ENCODE measurements at regions not wholly inside any gene's neighbourhood (a gene's known extent, or its start where the extent isn't known, plus 50 kb on each side); places are given as distances from the start of the nearest gene placed in this dataset.

DNA sequence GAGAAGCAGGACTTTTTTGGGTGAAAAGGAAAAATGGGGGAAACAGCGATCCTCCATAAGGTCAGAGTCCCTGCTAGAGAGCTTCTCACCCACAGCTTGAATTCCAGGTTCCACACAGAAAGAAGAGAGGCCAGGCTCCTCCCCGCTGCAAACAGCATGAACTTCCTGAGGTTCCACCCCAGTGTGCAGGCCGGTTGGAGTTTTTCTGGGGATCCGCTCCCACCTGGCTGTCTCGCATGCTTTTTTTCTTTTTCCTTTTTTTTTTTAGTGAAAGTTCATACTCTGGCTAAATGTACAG, 595.1 kb upstream of the ZP4 start:
- no peaks in the 10 kb centered on the region for H3K4me1 Mint-ChIP-seq
- no peaks in the 10 kb centered on the region for H3K27me3 Mint-ChIP-seq
- no peak for ATAC-seq (replicated peaks)
- H3K9me3 Mint-ChIP-seq = no peaks in the 10 kb centered on the region
- no peak overlapping the region for H3K27ac Mint-ChIP-seq
- H3K36me3 Mint-ChIP-seq (ENCODE audit: low read depth) = no peaks in the 10 kb centered on the region
- no peak overlapping the region for H3K4me3 Mint-ChIP-seq

DNA sequence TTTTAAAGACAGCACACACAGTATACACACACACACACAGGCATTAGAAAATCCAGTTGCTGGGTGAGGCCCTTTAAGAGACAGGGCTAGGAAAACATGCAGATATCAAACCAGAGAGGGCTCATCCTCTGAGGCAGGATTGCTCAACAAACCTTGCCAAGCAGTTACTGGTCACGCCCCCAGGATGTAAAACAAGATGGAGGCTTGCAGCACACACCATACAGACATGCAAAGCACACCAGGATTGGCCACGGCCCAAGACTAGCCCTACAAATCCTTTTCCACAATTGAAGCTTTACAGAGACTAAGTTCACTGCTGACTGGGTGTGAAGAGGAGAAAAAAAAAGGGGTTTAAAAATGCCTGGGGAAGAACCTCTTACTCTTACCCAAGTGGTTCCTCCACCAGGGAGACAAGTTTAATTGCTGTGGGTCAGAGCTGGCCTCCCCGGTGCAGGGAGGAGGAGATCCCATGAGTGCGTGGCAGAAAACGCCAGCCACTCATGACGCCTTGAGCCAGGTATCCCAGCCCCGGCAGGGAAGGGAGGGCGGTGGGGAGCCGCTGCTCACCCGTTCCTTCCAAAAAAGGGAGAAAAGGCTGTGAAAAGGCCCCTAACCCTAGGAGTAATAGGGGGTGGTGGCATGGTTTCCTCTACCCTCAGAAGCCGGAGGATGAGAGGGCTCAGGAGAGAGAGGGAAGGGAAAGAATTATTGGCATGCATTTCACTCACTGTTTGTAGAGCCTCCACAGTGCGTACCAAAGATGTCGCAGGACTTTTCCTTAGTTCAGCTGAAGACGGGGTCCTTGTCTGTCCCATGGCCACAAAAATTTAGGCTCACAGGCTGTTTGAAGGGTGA, 594.6 kb upstream of the ZP4 start:
- Mint-ChIP-seq H3K36me3 (ENCODE audit: low read depth) (no peaks in the 10 kb centered on the region), H3K27me3 (no peaks in the 10 kb centered on the region), H3K27ac (no peak overlapping the region), H3K4me3 (no peak overlapping the region), H3K9me3 (no peaks in the 10 kb centered on the region), H3K4me1 (no peaks in the 10 kb centered on the region)
- no peak for ATAC-seq (replicated peaks)

- no peaks in the 10 kb centered on the region for H3K9me3 Mint-ChIP-seq
- no peaks in the 10 kb centered on the region for H3K4me1 Mint-ChIP-seq
- H3K36me3 Mint-ChIP-seq (ENCODE audit: low read depth) = no peaks in the 10 kb centered on the region
- ATAC-seq (replicated peaks) = no peak
- no peak overlapping the region for H3K4me3 Mint-ChIP-seq
- no peaks in the 10 kb centered on the region for H3K27me3 Mint-ChIP-seq
- H3K27ac Mint-ChIP-seq = no peak overlapping the region
Measured at GRCh38 chr1:238484121-238484520, 593.4 kb upstream of the ZP4 start.

DNA sequence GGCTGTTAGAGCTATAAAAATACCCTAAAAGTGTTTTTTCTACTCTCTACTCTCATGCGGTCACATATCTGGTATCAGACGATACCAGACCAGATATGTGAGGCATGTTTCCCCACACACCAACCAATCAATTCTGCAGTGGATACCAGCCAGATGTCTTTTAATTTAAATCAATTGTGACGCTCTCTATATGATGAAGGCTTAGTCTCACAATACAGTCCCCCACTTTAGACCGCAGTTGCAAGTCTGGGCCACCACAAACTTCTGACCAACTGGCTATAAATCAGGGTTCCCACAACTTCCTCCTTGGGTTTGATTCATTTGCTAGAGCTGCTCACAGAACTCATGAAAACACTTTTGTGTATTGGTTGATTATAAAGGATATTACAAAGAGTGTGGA, 586.1 kb upstream of the ZP4 start:
- H3K4me1 Mint-ChIP-seq = no peaks in the 10 kb centered on the region
- H3K9me3 Mint-ChIP-seq = no peaks in the 10 kb centered on the region
- no peaks in the 10 kb centered on the region for H3K36me3 Mint-ChIP-seq (ENCODE audit: low read depth)
- ATAC-seq (replicated peaks) = no peak
- no peak overlapping the region for H3K4me3 Mint-ChIP-seq
- no peak overlapping the region for H3K27ac Mint-ChIP-seq
- H3K27me3 Mint-ChIP-seq = no peaks in the 10 kb centered on the region

GRCh38 chr1:238475712-238476111, 585.0 kb upstream of the ZP4 start:
- Mint-ChIP-seq H3K27me3 (no peaks in the 10 kb centered on the region), H3K36me3 (ENCODE audit: low read depth) (no peaks in the 10 kb centered on the region), H3K9me3 (peaks cover 3% of the 10 kb centered on the region), H3K4me3 (no peak overlapping the region), H3K27ac (no peak overlapping the region), H3K4me1 (no peaks in the 10 kb centered on the region)
- no peak for ATAC-seq (replicated peaks)

DNA sequence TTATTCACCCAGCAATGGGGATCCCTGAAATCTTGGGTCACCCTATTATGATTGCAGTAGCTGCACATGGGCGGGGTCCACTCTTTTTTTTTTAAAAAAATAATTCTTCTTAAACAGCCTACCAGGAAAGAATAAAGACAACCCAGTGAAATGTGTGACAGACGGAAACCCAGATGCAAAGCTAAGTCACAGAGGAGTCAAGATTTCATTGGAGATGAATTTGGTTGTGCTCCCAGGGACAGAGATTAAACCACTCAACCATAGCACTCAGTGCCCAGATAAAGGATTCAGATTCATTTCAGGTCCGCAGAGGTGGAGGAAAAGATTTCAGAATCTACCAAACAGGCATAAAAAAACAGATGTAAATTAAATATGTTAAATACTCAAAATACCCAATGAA, 583.5 kb upstream of the ZP4 start:
- Mint-ChIP-seq H3K36me3 (ENCODE audit: low read depth) (no peaks in the 10 kb centered on the region), H3K27me3 (no peaks in the 10 kb centered on the region), H3K27ac (no peak overlapping the region), H3K4me3 (no peak overlapping the region), H3K4me1 (no peaks in the 10 kb centered on the region), H3K9me3 (peaks cover 3% of the 10 kb centered on the region)
- no peak for ATAC-seq (replicated peaks)

DNA sequence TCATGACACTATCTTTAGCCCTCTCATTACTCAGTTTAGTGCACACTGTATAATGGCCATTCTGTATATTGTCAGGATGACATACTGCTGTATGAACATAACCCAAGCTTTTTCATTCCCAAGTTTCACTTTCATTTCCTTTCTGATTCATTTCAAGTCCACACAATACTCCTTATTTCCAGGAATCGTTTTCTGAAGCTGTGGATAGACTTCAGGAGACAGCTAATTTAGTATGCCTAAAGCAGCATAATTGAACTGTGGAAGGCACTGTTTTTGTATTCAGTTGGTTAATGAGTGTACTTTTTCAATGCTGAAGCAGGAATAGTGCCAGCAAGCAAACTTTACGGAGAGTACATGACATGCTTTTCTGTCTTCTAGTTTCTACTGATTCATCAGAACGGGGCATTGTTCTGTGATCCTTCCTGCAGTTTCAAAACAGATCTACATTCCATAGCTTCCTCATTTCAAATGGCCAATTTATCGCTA, 578.5 kb upstream of the ZP4 start:
- Mint-ChIP-seq H3K4me3 (no peak overlapping the region), H3K4me1 (no peaks in the 10 kb centered on the region), H3K27me3 (no peaks in the 10 kb centered on the region), H3K36me3 (ENCODE audit: low read depth) (no peaks in the 10 kb centered on the region), H3K27ac (no peak overlapping the region), H3K9me3 (peaks cover 18% of the 10 kb centered on the region)
- no peak for ATAC-seq (replicated peaks)

GRCh38 chr1:238468068-238468467, 577.3 kb upstream of the ZP4 start:
- no peaks in the 10 kb centered on the region for H3K27me3 Mint-ChIP-seq
- no peak overlapping the region for H3K27ac Mint-ChIP-seq
- H3K4me3 Mint-ChIP-seq = no peak overlapping the region
- no peaks in the 10 kb centered on the region for H3K4me1 Mint-ChIP-seq
- H3K36me3 Mint-ChIP-seq (ENCODE audit: low read depth) = no peaks in the 10 kb centered on the region
- no peak for ATAC-seq (replicated peaks)
- H3K9me3 Mint-ChIP-seq = peaks cover 22% of the 10 kb centered on the region

GRCh38 chr1:238466459-238466858, 575.7 kb upstream of the ZP4 start:
- Mint-ChIP-seq H3K27ac (no peak overlapping the region), H3K36me3 (ENCODE audit: low read depth) (no peaks in the 10 kb centered on the region), H3K4me3 (no peak overlapping the region)

DNA sequence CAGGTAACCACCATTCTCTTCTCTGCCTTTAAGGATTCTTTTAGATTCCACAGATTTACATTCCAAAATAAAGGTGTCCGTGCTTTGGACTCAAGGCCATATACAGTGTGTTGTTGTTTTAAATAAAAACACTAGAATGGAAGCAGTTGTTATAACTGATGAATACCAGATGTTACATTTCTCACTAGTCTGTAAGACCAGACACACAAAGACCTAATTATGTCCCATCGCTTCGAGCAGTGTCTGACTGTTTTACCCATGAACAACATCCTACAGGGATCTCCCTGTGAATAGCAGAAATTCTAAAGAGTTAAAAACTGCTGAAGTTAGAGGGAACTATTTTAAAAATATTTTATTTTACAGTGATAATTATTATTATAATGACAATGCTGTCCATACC, 574.7 kb upstream of the ZP4 start:
- no peak overlapping the region for H3K4me3 Mint-ChIP-seq
- no peaks in the 10 kb centered on the region for H3K27me3 Mint-ChIP-seq
- peaks cover 21% of the 10 kb centered on the region for H3K9me3 Mint-ChIP-seq
- ATAC-seq (replicated peaks) = no peak
- no peaks in the 10 kb centered on the region for H3K36me3 Mint-ChIP-seq (ENCODE audit: low read depth)
- no peak overlapping the region for H3K27ac Mint-ChIP-seq
- no peaks in the 10 kb centered on the region for H3K4me1 Mint-ChIP-seq

More at GRCh38 chr1:238466459-238466858, 575.7 kb upstream of the ZP4 start:
- ATAC-seq (replicated peaks) = no peak
- H3K27me3 Mint-ChIP-seq = no peaks in the 10 kb centered on the region
- no peaks in the 10 kb centered on the region for H3K4me1 Mint-ChIP-seq
- H3K9me3 Mint-ChIP-seq = peaks cover 24% of the 10 kb centered on the region

GRCh38 chr1:238458899-238459298, 568.2 kb upstream of the ZP4 start:
- no peaks in the 10 kb centered on the region for H3K27me3 Mint-ChIP-seq
- peaks cover 9% of the 10 kb centered on the region for H3K9me3 Mint-ChIP-seq
- no peak for ATAC-seq (replicated peaks)
- no peak overlapping the region for H3K27ac Mint-ChIP-seq
- no peaks in the 10 kb centered on the region for H3K4me1 Mint-ChIP-seq
- H3K4me3 Mint-ChIP-seq = no peak overlapping the region
- no peaks in the 10 kb centered on the region for H3K36me3 Mint-ChIP-seq (ENCODE audit: low read depth)

- H3K4me1 Mint-ChIP-seq = no peaks in the 10 kb centered on the region
- H3K4me3 Mint-ChIP-seq = no peak overlapping the region
- ATAC-seq (replicated peaks) = no peak
- H3K9me3 Mint-ChIP-seq = peaks cover 5% of the 10 kb centered on the region
- no peaks in the 10 kb centered on the region for H3K36me3 Mint-ChIP-seq (ENCODE audit: low read depth)
- no peaks in the 10 kb centered on the region for H3K27me3 Mint-ChIP-seq
- H3K27ac Mint-ChIP-seq = no peak overlapping the region
Measured at GRCh38 chr1:238457610-238458009, 566.9 kb upstream of the ZP4 start.

- Mint-ChIP-seq H3K9me3 (peaks cover 3% of the 10 kb centered on the region), H3K4me3 (no peak overlapping the region), H3K27ac (no peak overlapping the region), H3K27me3 (no peaks in the 10 kb centered on the region), H3K4me1 (no peaks in the 10 kb centered on the region), H3K36me3 (ENCODE audit: low read depth) (no peaks in the 10 kb centered on the region)
- ATAC-seq (replicated peaks) = no peak
Measured at GRCh38 chr1:238451781-238452310, 561.1 kb upstream of the ZP4 start.

DNA sequence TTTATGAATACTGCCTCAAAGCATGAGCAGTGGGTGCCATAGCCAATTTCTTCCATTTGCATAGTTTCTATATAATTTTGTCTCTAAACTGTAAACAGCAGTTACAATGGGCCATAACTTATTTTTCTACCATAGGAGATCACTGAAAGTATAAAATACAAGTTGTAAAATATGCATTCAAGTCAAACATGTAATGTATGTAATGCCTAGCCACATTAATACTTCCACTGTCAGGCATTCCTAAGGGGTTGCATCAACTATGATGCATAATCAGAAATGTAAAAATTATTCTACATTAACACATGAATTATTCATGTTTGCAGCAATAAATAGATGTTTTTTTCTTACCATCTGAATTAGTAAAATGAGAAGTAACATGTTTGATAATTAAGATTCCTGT, 560.3 kb upstream of the ZP4 start:
- H3K4me1 Mint-ChIP-seq = no peaks in the 10 kb centered on the region
- no peaks in the 10 kb centered on the region for H3K27me3 Mint-ChIP-seq
- peaks cover 3% of the 10 kb centered on the region for H3K9me3 Mint-ChIP-seq
- H3K27ac Mint-ChIP-seq = no peak overlapping the region
- no peaks in the 10 kb centered on the region for H3K36me3 Mint-ChIP-seq (ENCODE audit: low read depth)
- no peak for ATAC-seq (replicated peaks)
- H3K4me3 Mint-ChIP-seq = no peak overlapping the region

DNA sequence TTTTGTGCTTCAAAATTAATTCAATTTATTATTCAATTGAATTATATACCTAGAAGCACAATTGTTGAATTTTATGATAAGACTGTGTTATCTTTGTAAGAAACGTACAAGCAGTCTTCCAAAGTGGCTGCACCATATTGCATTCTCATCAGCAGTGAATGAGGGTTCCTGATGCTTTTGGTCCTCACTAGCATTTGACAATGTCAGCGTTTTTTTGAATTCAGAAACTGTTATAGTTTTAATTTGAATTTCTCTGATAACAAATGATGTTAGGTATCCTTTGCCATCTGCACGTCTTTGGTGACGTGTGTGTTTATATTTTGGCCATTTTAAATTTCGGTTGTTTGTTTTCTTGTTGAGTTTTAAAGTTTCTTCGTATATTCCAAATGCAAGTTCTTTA, 553.0 kb upstream of the ZP4 start:
- Mint-ChIP-seq H3K36me3 (ENCODE audit: low read depth) (no peaks in the 10 kb centered on the region), H3K27me3 (no peaks in the 10 kb centered on the region), H3K27ac (no peak overlapping the region), H3K9me3 (peaks cover 15% of the 10 kb centered on the region), H3K4me1 (no peaks in the 10 kb centered on the region), H3K4me3 (no peak overlapping the region)
- ATAC-seq (replicated peaks) = no peak
